Trophoblast cell (in vitro differentiated cells and primary cell): ENCODE measurements at regions not wholly inside any gene's neighbourhood (a gene's known extent, or its start where the extent isn't known, plus 50 kb on each side); places are given as distances from the start of the nearest gene placed in this dataset.

ENCODE experiments used
- DNase-seq, 2 donors: peaks; one replicate each; pipeline ENCODE4 v3.0.0-alpha.2; 2016
- H2AFZ ChIP-seq: 2 replicates; pipeline ENCODE4 v1.6.1; 2013; ENCODE audit warnings: low read length, moderate library complexity, mild to moderate bottlenecking; ENCODE audit not compliant: insufficient read depth, poor library complexity
- H2AK5ac ChIP-seq: 2 replicates; pipeline ENCODE4 v1.6.1; 2013; ENCODE audit warnings: mild to moderate bottlenecking, low read length
- H2BK120ac ChIP-seq: 2 replicates; pipeline ENCODE4 v1.6.1; 2013; ENCODE audit warnings: low read length, mild to moderate bottlenecking, moderate library complexity; ENCODE audit not compliant: insufficient read depth, poor library complexity
- H2BK12ac ChIP-seq: 2 replicates; pipeline ENCODE4 v1.6.1; 2013; ENCODE audit warnings: mild to moderate bottlenecking, low read length, moderate library complexity
- H2BK5ac ChIP-seq: 2 replicates; pipeline ENCODE4 v1.6.1; 2013; ENCODE audit warnings: low read length, low read depth, moderate library complexity, mild to moderate bottlenecking; ENCODE audit not compliant: poor library complexity
- H3K14ac ChIP-seq: 2 replicates; pipeline ENCODE4 v1.6.1; 2013; ENCODE audit warnings: mild to moderate bottlenecking, low read length
- H3K18ac ChIP-seq: 2 replicates; pipeline ENCODE4 v1.6.1; 2013; ENCODE audit warnings: mild to moderate bottlenecking, low read length
- H3K23ac ChIP-seq: 2 replicates; pipeline ENCODE4 v1.6.1; 2013; ENCODE audit warnings: low read length
- H3K27ac ChIP-seq: 2 replicates; pipeline ENCODE4 v1.5.1; 2013; ENCODE audit warnings: low read depth, mild to moderate bottlenecking, inconsistent platforms, low read length, moderate library complexity
- H3K27me3 ChIP-seq: 2 replicates; pipeline ENCODE4 v1.6.1; 2013; ENCODE audit warnings: inconsistent platforms, mild to moderate bottlenecking, low read length, moderate library complexity; ENCODE audit not compliant: insufficient read depth
- H3K36me3 ChIP-seq, 2 experiments: 1 replicate in 1 of 2; 2 replicates in 1 of 2; pipeline ENCODE4 v1.6.1; 2013; ENCODE audit warnings: low read length in 2 of 2, mild to moderate bottlenecking in 2 of 2, moderate library complexity in 1 of 2; ENCODE audit not compliant: insufficient read depth in 2 of 2, control insufficient read depth in 1 of 2
- H3K4ac ChIP-seq: 2 replicates; pipeline ENCODE4 v1.6.1; 2013; ENCODE audit warnings: low read depth, mild to moderate bottlenecking, low read length, moderate library complexity
- H3K4me1 ChIP-seq, 2 experiments: 1 replicate in 1 of 2; 2 replicates in 1 of 2; pipeline ENCODE4 v1.6.1; 2013; ENCODE audit warnings: low read length in 2 of 2, mild to moderate bottlenecking in 2 of 2, moderate library complexity in 1 of 2; ENCODE audit not compliant: insufficient read depth in 2 of 2, control insufficient read depth in 1 of 2
- H3K4me2 ChIP-seq: 2 replicates; pipeline ENCODE4 v1.6.1; 2013; ENCODE audit warnings: inconsistent platforms, mild to moderate bottlenecking, low read length, moderate library complexity
- H3K4me3 ChIP-seq: 2 replicates; pipeline ENCODE4 v1.5.1; 2013; ENCODE audit warnings: mild to moderate bottlenecking, low read depth, low read length, inconsistent platforms
- H3K79me1 ChIP-seq: one replicate; pipeline ENCODE4 v1.6.1; 2013; ENCODE audit warnings: low read length
- H3K79me2 ChIP-seq: 2 replicates; pipeline ENCODE4 v1.6.1; 2013; ENCODE audit warnings: low read length, mild to moderate bottlenecking; ENCODE audit not compliant: control insufficient read depth, insufficient read depth, poor library complexity
- H3K9ac ChIP-seq: 2 replicates; pipeline ENCODE4 v1.6.1; 2013; ENCODE audit warnings: mild to moderate bottlenecking, low read length
- H3K9me3 ChIP-seq: 2 replicates; pipeline ENCODE4 v1.6.1; 2013; ENCODE audit warnings: low read depth, mild to moderate bottlenecking, control low read depth, inconsistent platforms, low read length; ENCODE audit not compliant: insufficient read depth
- H4K12ac ChIP-seq: 2 replicates; pipeline ENCODE4 v1.6.1; 2013; ENCODE audit warnings: low read depth, mild to moderate bottlenecking, low read length, moderate library complexity
- H4K8ac ChIP-seq: 2 replicates; pipeline ENCODE4 v1.6.1; 2013; ENCODE audit warnings: low read depth, mild to moderate bottlenecking, low read length, moderate library complexity
- H4K91ac ChIP-seq: one replicate; pipeline ENCODE4 v1.6.1; 2013; ENCODE audit warnings: low read depth, mild to moderate bottlenecking, low read length, moderate library complexity
- WGBS: extraction: QIAGEN DNeasy Blood & Tissue Kit; methylation state at CpG from one replicate; pipeline ENCODE4 v1.1.7; 2013; ENCODE audit warnings: missing lambda C conversion rate; ENCODE audit not compliant: insufficient read length, insufficient coverage; ENCODE audit errors: extremely low coverage; 5-methylcytosine and 5-hydroxymethylcytosine counted together

DNA sequence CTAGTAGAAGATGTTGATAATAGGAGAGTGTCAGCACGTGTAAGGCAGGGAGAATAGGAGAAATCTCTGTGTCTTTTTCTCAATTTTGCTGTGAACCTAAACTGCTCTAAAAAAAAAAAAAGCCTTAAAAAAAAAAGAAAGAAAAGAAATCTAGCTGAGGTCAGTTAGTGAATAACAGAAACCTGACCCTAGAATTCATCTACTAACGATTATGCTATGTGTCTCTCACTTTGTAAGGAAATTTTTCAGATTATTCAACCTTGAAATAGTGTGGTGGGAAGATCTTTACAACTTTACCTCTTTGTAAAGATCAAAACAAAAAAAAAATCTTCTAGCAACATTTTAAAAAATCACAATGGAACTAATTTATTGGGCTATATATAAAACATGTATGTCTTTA, 995.7 kb downstream of the GALC start:
- H3K14ac ChIP-seq: no peak overlapping the region
- H4K8ac ChIP-seq: no peak overlapping the region
- no peak overlapping the region for H3K27ac ChIP-seq
- H2AK5ac ChIP-seq: no peak overlapping the region
- no peaks in the 10 kb centered on the region for H3K79me2 ChIP-seq
- H2AFZ ChIP-seq: no peak overlapping the region
- H3K4me2 ChIP-seq: no peak overlapping the region
- no peak overlapping the region for H4K12ac ChIP-seq
- WGBS: no CpG with 5 or more reads among the region's 2 CpGs
- H2BK5ac ChIP-seq: no peak overlapping the region
- H3K4me1 ChIP-seq: no peaks in the 10 kb centered on the region
- H3K23ac ChIP-seq: no peak overlapping the region
- H3K79me1 ChIP-seq: no peaks in the 10 kb centered on the region
- no peak overlapping the region for H3K4me3 ChIP-seq
- no peaks in the 10 kb centered on the region for H3K9me3 ChIP-seq
- no peak overlapping the region for H2BK120ac ChIP-seq
- H3K9ac ChIP-seq: no peak overlapping the region
- no peak overlapping the region for H3K18ac ChIP-seq
- no peaks in the 10 kb centered on the region for H3K27me3 ChIP-seq
- no peak overlapping the region for H3K4ac ChIP-seq
- H3K36me3 ChIP-seq: no peaks in the 10 kb centered on the region
- H4K91ac ChIP-seq: no peak overlapping the region
- no peak overlapping the region for H2BK12ac ChIP-seq
- DNase-seq: no peak

DNA sequence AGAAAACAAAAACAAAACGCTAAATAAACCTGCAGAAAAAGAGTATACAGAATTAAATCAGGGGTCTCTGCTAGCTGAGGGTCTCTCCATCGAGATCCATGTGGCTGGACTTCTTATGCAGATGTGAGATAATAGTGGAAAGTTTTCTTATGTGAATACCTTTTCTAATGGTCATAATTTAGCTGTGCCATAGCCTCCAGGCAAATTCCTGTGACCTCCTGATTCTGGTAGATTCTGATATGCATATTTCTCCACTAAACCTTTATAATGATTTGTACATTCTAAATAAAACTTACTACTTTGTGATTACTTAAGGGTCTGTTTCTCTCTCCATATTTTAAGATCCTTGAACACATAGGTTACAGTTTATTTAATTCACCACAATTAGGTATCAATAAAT, 1002.6 kb downstream of the GALC start:
- H2BK120ac ChIP-seq: no peak overlapping the region
- no peak overlapping the region for H3K14ac ChIP-seq
- no peak overlapping the region for H3K18ac ChIP-seq
- no peaks in the 10 kb centered on the region for H3K27me3 ChIP-seq
- no peaks in the 10 kb centered on the region for H3K79me1 ChIP-seq
- no peak overlapping the region for H4K91ac ChIP-seq
- no peak overlapping the region for H3K27ac ChIP-seq
- no peak overlapping the region for H2BK12ac ChIP-seq
- no peaks in the 10 kb centered on the region for H3K9me3 ChIP-seq
- no peak overlapping the region for H3K23ac ChIP-seq
- H4K8ac ChIP-seq: no peak overlapping the region
- peak; percentile 14 to 52 for DNase-seq
- WGBS: no CpG with 5 or more reads among the region's 2 CpGs
- no peak overlapping the region for H2AFZ ChIP-seq
- H3K4me3 ChIP-seq: no peak overlapping the region
- H3K4me1 ChIP-seq: no peaks in the 10 kb centered on the region
- H3K4ac ChIP-seq: no peak overlapping the region
- no peak overlapping the region for H2AK5ac ChIP-seq
- no peak overlapping the region for H3K4me2 ChIP-seq
- no peak overlapping the region for H4K12ac ChIP-seq
- no peaks in the 10 kb centered on the region for H3K79me2 ChIP-seq
- no peak overlapping the region for H2BK5ac ChIP-seq
- H3K9ac ChIP-seq: no peak overlapping the region
- no peaks in the 10 kb centered on the region for H3K36me3 ChIP-seq

- H3K9me3 ChIP-seq: no peaks in the 10 kb centered on the region
- no peak overlapping the region for H2AFZ ChIP-seq
- H3K9ac ChIP-seq: no peak overlapping the region
- no peak overlapping the region for H2BK120ac ChIP-seq
- H3K79me2 ChIP-seq: no peaks in the 10 kb centered on the region
- no peak for DNase-seq
- H3K23ac ChIP-seq: no peak overlapping the region
- no peak overlapping the region for H3K27ac ChIP-seq
- no peaks in the 10 kb centered on the region for H3K27me3 ChIP-seq
- H2BK12ac ChIP-seq: no peak overlapping the region
- no peak overlapping the region for H4K12ac ChIP-seq
- no peak overlapping the region for H3K14ac ChIP-seq
- H3K4me3 ChIP-seq: no peak overlapping the region
- no peaks in the 10 kb centered on the region for H3K79me1 ChIP-seq
- no peak overlapping the region for H3K18ac ChIP-seq
- no peak overlapping the region for H4K8ac ChIP-seq
- H4K91ac ChIP-seq: no peak overlapping the region
- H3K4me1 ChIP-seq: no peaks in the 10 kb centered on the region
- H3K4ac ChIP-seq: no peak overlapping the region
- no peak overlapping the region for H3K4me2 ChIP-seq
- H2BK5ac ChIP-seq: no peak overlapping the region
- no CpG with 5 or more reads among the region's 1 CpG for WGBS
- no peak overlapping the region for H2AK5ac ChIP-seq
- no peaks in the 10 kb centered on the region for H3K36me3 ChIP-seq
These were observed 1003.7 kb downstream of the GALC start for GRCh38 chr14:86989285-86989684.

- H4K8ac ChIP-seq: no peak overlapping the region
- peak in 1 of 2 donors; percentile 6 for DNase-seq
- H3K14ac ChIP-seq: no peak overlapping the region
- no peak overlapping the region for H3K18ac ChIP-seq
- H3K23ac ChIP-seq: no peak overlapping the region
- no peak overlapping the region for H2BK5ac ChIP-seq
- H2AK5ac ChIP-seq: no peak overlapping the region
- H3K27ac ChIP-seq: no peak overlapping the region
- H2AFZ ChIP-seq: no peak overlapping the region
- H3K27me3 ChIP-seq: no peaks in the 10 kb centered on the region
- no peak overlapping the region for H3K4me3 ChIP-seq
- no peaks in the 10 kb centered on the region for H3K4me1 ChIP-seq
- no peaks in the 10 kb centered on the region for H3K9me3 ChIP-seq
- H2BK12ac ChIP-seq: no peak overlapping the region
- no peak overlapping the region for H3K4ac ChIP-seq
- no CpG with 5 or more reads among the region's 3 CpGs for WGBS
- no peak overlapping the region for H4K91ac ChIP-seq
- H3K36me3 ChIP-seq: no peaks in the 10 kb centered on the region
- H3K4me2 ChIP-seq: no peak overlapping the region
- H4K12ac ChIP-seq: no peak overlapping the region
- no peaks in the 10 kb centered on the region for H3K79me2 ChIP-seq
- H3K79me1 ChIP-seq: no peaks in the 10 kb centered on the region
- H2BK120ac ChIP-seq: no peak overlapping the region
- no peak overlapping the region for H3K9ac ChIP-seq
These were observed 1005.0 kb downstream of the GALC start for GRCh38 chr14:86987966-86988365.
